T47D (cell line): ENCODE measurements at regions not wholly inside any gene's neighbourhood (a gene's known extent, or its start where the extent isn't known, plus 50 kb on each side); places are given as distances from the start of the nearest gene placed in this dataset.

Experiments
- DNase-seq, 2 experiments: peaks; one replicate each; pipeline versions ENCODE4 v3.0.0 to v3.0.0-alpha.2; 2011 to 2012; ENCODE audit warnings: low read depth in 1 of 2, low spot score in 1 of 2
- JUND ChIP-seq: IDR thresholded peaks from 2 replicates; pipeline ENCODE4 v1.6.1; 2012; ENCODE audit warnings: low read depth
- in situ Hi-C: cut with HindIII; loops from 2 replicates; pipeline ENCODE4 v1.10.0; 2016; ENCODE audit warnings: low sequenced_read_pairs, low pct_unique_long_range_greater_than_20kb

DNA sequence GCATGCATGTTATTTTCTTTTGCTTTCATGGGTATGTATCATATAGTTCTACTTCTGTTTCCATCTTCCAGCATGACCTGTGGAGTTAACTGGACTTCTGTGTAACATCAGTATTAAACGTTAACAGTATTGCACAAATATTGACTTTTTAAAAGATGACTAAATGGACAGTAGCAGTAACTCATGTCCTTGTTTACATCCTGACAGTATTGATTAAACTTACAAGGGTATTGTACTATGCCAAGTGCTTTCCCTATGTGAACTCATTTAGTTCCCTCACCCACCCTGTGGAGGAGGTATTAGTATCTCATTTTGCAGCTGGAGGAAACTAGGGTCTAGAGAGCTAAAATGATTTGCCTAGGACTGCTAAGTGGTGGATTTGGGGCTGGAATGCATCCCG lies 128.7 kb upstream of the SLC10A2 start:
- TF ChIP-seq JUND, result no peak
- in situ Hi-C loops, result no loop called here

DNA sequence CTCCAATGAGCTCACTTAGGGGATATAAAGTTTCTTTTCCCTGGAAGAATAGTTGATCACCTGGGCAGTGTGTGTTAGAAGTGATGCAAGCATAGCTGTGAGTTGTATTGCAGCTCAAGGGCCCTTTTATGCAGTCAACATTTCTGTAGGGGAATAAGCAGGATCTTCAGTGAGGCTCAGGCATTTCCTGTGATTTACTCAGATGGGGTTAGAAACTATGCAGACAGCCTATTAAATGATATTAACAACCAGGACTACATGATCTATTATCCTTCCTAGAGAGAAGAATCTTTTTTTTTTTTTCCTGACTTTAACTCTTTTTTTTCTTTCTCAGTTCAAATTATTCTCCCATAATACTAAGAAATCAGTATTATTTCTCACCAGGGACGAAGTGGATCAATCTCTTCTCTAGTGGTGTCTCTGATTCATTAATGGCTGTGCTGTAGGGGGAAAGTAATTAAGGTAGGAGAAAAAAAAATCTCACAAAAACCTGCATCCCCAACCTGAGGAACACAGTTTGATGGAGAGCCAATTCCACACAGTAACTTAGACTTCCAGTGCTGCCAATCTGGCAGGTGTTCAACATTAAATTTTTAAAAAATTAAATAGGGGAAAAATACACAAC lies 126.4 kb upstream of the SLC10A2 start:
- no peak for TF ChIP-seq JUND
- DNase-seq, result no peak
- in situ Hi-C loops, result no loop called here

More for the DNA sequence above, 128.7 kb upstream of the SLC10A2 start:
- no peak for DNase-seq

- no peak for DNase-seq
- in situ Hi-C loops, result no loop called here
- TF ChIP-seq JUND, result no peak
These were observed 124.6 kb upstream of the SLC10A2 start for GRCh38 chr13:103190841-103191240.

DNA sequence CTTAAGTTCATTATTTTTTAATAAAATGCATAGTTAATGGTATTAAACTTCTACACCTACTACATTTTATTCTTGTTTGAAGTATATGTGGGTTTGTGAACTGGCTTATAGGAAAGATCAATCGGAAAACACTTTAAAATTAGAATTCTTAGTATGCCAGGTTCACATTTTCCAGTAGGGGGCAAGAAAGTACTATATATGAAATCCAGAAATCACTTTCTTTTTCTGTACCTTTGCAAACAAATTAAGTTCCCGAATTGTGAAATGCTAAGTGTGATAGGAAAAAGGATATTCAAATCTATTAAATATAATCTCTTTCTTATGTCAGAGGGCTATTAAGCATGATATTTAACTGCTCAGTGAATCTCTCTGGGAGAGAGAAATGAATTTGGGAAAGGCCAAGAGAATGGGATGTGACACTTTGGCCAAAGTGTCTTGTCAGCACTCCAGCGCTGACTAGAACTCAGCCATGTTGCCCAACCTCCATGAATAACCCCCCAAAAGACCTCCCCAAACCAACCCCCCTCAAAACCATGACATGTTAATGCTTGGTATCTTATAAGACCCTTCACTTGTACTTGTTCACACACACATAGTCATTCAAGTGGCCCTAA lies 122.6 kb upstream of the SLC10A2 start:
- in situ Hi-C loops, result no loop called here
- no peak for TF ChIP-seq JUND
- DNase-seq, result peak; percentile 7 to 47

DNA sequence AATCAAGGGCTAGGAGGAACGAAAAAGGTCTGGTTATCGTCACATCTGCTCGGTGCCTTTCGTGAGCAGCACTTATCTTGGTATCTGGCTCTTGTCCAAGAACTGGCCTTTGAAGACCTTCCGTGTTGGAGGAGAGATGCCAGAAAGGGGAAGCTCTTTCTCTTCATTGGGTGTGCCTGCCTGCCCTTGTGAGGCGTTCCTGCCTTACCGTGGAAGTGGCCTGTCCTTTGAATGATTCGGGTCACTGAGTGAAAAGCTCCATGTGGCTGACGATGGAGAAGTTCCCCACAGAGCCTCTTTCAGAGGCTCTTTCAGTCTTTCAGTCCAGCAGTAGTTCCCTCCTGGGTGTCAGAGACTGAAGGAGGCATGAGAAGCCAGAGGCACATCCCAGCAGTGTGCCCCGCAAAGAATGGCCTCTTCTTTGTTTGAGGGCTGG lies 121.5 kb upstream of the SLC10A2 start:
- TF ChIP-seq JUND, result no peak
- in situ Hi-C loops, result no loop called here
- no peak for DNase-seq

DNA sequence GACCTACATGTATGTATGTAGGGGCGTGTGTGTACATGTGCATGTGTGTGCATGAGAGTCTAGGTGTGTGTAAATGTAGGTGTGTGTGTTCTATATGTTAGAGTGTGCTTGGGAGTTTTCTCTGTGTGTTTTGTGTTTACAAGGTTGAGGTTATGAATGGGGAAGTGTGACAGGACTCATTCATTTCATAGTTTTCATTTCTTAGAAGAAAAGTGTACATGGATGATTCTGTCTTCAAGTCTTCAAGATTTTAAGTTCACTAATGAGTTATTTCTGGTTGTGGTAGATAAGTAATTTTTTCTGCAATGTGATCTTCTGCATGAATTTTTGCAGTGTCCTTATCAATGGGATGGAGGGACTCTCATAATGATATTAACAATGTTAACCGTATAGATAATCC lies 118.2 kb upstream of the SLC10A2 start:
- in situ Hi-C loops, result no loop called here
- no peak for TF ChIP-seq JUND
- no peak for DNase-seq

DNA sequence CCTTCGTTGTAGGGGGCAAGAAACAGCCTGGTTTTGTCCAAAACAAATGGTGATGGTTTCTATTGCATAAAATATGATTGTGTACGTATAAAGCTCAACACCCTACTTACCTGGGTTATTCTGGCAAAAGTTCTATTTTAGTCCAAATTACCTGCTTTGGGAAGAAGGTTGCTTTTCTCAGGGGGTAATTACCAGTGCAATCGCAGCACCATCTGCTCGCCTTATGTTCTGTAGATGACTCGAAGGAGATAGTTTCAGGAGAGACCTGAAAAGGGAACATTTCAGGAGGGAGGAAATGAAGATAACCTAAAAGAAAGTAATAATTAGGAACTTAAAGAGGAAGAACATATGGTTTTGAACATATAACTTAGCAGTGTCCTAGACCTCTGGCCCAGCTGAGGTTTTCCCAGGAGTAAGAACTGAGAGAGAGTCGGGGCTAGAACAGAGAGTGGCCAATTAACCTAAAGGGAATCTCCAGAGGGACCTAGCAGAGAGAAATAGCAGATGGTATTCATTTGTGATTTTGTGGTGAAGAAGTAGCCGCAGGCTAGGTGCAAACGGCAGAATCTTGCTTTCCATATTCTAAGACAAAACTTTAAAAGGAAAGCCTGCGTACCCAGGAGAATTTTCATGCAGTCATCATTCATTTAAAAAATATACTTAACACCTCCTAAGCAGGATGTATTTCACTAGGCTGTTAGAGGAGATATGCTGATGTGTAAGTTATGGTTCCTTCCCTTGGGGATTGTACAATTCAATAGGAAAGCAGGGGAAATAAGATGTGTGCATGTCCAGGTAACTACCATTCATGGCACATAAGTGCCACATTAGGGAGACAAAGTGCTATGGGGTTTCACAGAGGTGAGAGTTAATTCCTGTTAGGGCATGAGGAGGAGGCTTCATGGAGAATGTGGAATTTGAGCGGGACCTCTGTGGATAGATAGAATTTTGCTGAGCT lies 113.0 kb upstream of the SLC10A2 start:
- in situ Hi-C loops, result no loop called here
- DNase-seq, result no peak
- no peak for TF ChIP-seq JUND

DNA sequence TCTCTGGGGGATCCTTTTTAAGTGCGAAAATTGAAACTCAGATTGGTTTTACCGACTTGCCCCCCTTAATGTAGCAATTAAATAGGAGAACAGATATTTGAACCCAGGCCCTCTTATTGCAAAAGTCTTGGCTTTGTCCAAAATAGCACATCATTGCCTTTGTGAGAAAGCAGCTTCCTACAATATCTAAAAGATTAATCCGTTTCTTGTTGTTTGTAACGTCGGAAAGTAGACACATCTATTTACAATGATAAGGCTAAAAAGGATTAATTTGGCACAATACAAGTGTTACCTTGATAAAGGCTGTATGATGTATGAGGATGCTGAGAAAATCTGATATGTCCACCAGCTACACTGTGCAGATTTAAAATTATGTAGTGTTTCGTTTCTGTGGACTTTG lies 108.7 kb upstream of the SLC10A2 start:
- TF ChIP-seq JUND, result no peak
- in situ Hi-C loops, result no loop called here
- no peak for DNase-seq

- peak in 1 of 2 experiments; percentile 51 for DNase-seq
- no peak for TF ChIP-seq JUND
- in situ Hi-C loops, result no loop called here
These were observed 102.8 kb upstream of the SLC10A2 start for GRCh38 chr13:103168901-103169508.

- DNase-seq, result no peak
- no peak for TF ChIP-seq JUND
- in situ Hi-C loops, result no loop called here
These were observed 98.0 kb upstream of the SLC10A2 start for GRCh38 chr13:103164251-103164650.

- in situ Hi-C loops, result no loop called here
- DNase-seq, result no peak
- no peak for TF ChIP-seq JUND
These were observed 95.3 kb upstream of the SLC10A2 start for GRCh38 chr13:103161476-103161875.

- in situ Hi-C loops, result no loop called here
- DNase-seq, result no peak
- no peak for TF ChIP-seq JUND
These were observed 91.4 kb upstream of the SLC10A2 start for GRCh38 chr13:103157434-103158145.
